Type B pancreatic cell (in vitro differentiated cells): ENCODE measurements at regions not wholly inside any gene's neighbourhood (a gene's known extent, or its start where the extent isn't known, plus 50 kb on each side); places are given as distances from the start of the nearest gene placed in this dataset.
"Not testable (repeated sequence)": the region's sequence is repeated elsewhere in the genome, so short reads cannot be mapped to it uniquely, and the experiment has no call there.

ENCODE experiments used
- DNase-seq: peaks from one replicate; pipeline ENCODE4 v3.0.0; 2021; ENCODE audit warnings: mixed read lengths; ENCODE audit not compliant: unreplicated experiment; ENCODE audit errors: extremely low spot score
- H3K27ac Mint-ChIP-seq: 2 replicates; pipeline ENCODE4 v1.8.0; 2021; ENCODE audit warnings: mild to moderate bottlenecking, mixed read lengths
- H3K27me3 Mint-ChIP-seq: 2 replicates; pipeline ENCODE4 v1.8.0; 2021; ENCODE audit warnings: mixed read lengths
- H3K36me3 Mint-ChIP-seq: 2 replicates; pipeline ENCODE4 v1.8.0; 2021; ENCODE audit warnings: mixed read lengths
- H3K4me1 Mint-ChIP-seq: one replicate; pipeline ENCODE4 v1.8.0; 2021; ENCODE audit warnings: mixed read lengths; ENCODE audit not compliant: unreplicated experiment
- H3K4me3 Mint-ChIP-seq: 2 replicates; pipeline ENCODE4 v1.8.0; 2021; ENCODE audit warnings: mild to moderate bottlenecking, mixed read lengths
- H3K9me3 Mint-ChIP-seq: 2 replicates; pipeline ENCODE4 v1.8.0; 2021; ENCODE audit warnings: mixed read lengths
- TF ChIP-seq, protein P1 (sequence below): fragments of 200-600 bp; sonication (generic); conservative IDR thresholded peaks from 2 replicates; pipeline ENCODE4 v1.5.0; 2021; ENCODE audit warnings: antibody characterized with exemption, mild to moderate bottlenecking

DNA sequence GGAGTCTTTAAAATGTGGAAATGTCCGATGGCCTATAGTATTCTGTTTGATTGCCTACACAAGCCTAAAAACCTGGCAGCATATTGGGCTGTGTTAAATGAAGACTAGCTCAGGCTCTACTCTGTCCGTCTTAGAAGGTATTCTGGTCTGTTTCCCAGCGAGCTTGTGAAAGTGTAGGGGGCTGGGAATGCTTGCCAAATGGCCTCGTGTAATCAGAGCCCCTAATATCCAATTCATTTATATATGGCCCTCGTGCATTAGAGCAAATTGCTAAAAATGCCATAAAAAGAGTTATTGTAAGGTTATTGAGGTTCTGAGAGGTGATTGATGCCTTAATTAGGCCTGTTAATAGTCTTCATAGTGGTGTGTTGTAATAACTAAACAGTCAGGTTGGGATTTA lies 1500.4 kb downstream of the DPP10 start:
- H3K4me3 Mint-ChIP-seq: no peak overlapping the region
- no peaks in the 10 kb centered on the region for H3K27me3 Mint-ChIP-seq
- TF ChIP-seq, protein P1, sequence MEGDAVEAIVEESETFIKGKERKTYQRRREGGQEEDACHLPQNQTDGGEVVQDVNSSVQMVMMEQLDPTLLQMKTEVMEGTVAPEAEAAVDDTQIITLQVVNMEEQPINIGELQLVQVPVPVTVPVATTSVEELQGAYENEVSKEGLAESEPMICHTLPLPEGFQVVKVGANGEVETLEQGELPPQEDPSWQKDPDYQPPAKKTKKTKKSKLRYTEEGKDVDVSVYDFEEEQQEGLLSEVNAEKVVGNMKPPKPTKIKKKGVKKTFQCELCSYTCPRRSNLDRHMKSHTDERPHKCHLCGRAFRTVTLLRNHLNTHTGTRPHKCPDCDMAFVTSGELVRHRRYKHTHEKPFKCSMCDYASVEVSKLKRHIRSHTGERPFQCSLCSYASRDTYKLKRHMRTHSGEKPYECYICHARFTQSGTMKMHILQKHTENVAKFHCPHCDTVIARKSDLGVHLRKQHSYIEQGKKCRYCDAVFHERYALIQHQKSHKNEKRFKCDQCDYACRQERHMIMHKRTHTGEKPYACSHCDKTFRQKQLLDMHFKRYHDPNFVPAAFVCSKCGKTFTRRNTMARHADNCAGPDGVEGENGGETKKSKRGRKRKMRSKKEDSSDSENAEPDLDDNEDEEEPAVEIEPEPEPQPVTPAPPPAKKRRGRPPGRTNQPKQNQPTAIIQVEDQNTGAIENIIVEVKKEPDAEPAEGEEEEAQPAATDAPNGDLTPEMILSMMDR: no peak
- H3K27ac Mint-ChIP-seq: no peak overlapping the region
- DNase-seq: no peak
- no peaks in the 10 kb centered on the region for H3K9me3 Mint-ChIP-seq
- H3K36me3 Mint-ChIP-seq: no peaks in the 10 kb centered on the region
- H3K4me1 Mint-ChIP-seq: no peaks in the 10 kb centered on the region

DNA sequence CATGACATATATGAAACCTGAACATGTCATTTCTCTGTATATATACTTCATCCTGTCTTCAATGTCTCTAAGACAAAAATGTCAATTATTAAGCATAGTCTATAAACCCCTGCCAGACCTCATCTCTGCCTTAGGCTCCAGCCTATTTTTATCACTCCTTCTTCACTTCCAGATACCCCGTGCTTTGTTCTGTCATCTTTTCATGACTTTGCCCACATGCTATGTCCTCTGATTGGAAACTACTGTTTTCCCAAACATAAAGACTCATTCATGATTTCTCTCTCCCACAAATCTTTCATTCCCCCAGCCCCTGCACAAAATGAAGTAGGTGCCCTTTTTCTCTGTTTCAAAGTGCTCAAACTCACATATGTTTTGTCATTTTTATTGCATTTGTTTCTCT lies 1503.9 kb downstream of the DPP10 start:
- H3K27ac Mint-ChIP-seq: no peak overlapping the region
- TF ChIP-seq, protein P1: no peak
- H3K9me3 Mint-ChIP-seq: no peaks in the 10 kb centered on the region

DNA sequence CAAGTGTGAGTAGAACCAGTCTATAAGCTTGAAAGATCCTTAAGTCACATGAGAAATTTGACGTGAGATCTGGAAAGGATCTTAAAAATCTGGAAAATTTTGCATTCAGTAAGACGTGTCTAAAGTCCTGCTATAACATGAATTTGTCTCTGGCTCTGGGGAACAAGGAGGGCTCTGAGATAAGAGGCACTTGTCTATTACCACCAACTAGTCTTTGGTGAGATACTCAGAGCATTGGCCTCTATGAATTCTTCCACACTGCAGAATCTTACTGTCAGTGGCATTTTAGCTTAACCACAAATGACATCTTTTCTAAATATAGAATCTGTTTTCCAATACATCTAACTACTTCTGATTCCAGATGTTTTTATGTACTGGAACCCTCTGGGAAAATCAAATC lies 1504.5 kb downstream of the DPP10 start:
- TF ChIP-seq, protein P1: no peak
- no peaks in the 10 kb centered on the region for H3K27me3 Mint-ChIP-seq
- H3K36me3 Mint-ChIP-seq: no peaks in the 10 kb centered on the region
- no peak overlapping the region for H3K27ac Mint-ChIP-seq
- no peaks in the 10 kb centered on the region for H3K9me3 Mint-ChIP-seq
- no peak for DNase-seq
- no peaks in the 10 kb centered on the region for H3K4me1 Mint-ChIP-seq
- H3K4me3 Mint-ChIP-seq: no peak overlapping the region

More for the DNA sequence above, 1503.9 kb downstream of the DPP10 start:
- no peaks in the 10 kb centered on the region for H3K27me3 Mint-ChIP-seq
- H3K36me3 Mint-ChIP-seq: no peaks in the 10 kb centered on the region
- H3K4me3 Mint-ChIP-seq: no peak overlapping the region
- H3K4me1 Mint-ChIP-seq: no peaks in the 10 kb centered on the region
- no peak for DNase-seq

DNA sequence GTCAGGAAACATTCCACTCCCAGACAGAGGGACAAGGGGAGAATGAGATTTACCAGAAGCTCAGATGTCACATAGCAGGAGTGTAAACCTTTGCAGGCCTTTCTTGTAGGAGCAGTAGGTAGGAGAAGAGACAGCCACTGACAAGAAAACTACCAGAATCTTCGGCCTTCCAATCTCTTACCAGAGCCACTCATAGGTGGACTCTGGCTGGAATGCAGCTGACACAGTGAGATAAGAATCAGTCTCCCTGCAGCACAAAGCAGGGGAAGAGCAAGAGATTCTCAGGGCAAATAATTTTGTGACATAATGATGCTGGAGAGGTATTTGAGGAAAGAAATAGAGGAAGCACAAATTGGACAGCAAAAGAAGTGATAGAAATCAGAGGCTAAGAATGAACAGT lies 1534.5 kb downstream of the DPP10 start:
- Mint-ChIP-seq H3K4me1 (no peaks in the 10 kb centered on the region), H3K36me3 (no peaks in the 10 kb centered on the region), H3K9me3 (no peaks in the 10 kb centered on the region), H3K4me3 (no peak overlapping the region), H3K27me3 (no peaks in the 10 kb centered on the region), H3K27ac (no peak overlapping the region)
- TF ChIP-seq, protein P1: no peak
- no peak for DNase-seq

DNA sequence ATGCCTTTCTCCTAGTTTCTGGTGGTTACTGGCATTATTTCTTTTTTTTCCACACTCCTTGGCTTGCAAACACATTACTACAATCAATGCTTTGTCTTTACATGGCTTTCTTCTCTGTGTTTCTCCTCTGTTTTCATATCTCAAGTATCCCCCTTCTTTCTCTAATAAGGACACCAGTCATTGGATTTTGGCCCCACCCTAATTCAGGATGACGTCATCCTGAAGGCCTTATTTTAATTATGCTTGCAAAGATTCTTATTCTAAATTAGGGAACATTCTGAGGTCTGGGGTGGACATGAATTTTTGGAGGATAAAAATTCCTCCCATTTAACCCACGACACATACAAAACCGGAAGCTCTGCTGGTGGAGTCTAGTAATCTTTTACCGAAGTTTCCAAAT lies 1556.6 kb downstream of the DPP10 start:
- TF ChIP-seq, protein P1: no peak
- H3K9me3 Mint-ChIP-seq: no peaks in the 10 kb centered on the region
- H3K27me3 Mint-ChIP-seq: no peaks in the 10 kb centered on the region
- no peak for DNase-seq
- H3K27ac Mint-ChIP-seq: no peak overlapping the region
- no peaks in the 10 kb centered on the region for H3K4me1 Mint-ChIP-seq
- no peak overlapping the region for H3K4me3 Mint-ChIP-seq
- H3K36me3 Mint-ChIP-seq: no peaks in the 10 kb centered on the region

DNA sequence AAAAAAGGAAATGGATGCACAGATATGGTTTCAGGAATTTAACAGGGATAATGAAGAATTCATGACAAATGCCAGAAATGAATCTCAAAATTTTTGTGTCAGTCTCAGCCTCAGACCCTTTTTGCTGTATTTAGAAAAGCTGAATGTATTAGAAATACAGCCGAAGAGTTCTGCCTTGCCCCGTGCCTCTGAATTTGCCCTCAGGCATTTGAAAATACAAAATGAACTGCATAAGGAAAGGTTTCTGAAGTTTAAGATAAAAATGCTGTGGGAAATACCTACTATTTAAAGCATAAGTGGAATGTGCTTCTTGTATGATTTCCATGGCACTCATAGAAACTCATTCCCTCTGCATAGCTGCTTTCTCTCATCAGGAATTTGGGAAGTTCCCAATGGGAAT lies 1580.6 kb downstream of the DPP10 start:
- TF ChIP-seq, protein P1: no peak
- Mint-ChIP-seq H3K4me3 (no peak overlapping the region), H3K36me3 (no peaks in the 10 kb centered on the region), H3K9me3 (no peaks in the 10 kb centered on the region), H3K27me3 (no peaks in the 10 kb centered on the region), H3K4me1 (no peaks in the 10 kb centered on the region), H3K27ac (no peak overlapping the region)
- no peak for DNase-seq

DNA sequence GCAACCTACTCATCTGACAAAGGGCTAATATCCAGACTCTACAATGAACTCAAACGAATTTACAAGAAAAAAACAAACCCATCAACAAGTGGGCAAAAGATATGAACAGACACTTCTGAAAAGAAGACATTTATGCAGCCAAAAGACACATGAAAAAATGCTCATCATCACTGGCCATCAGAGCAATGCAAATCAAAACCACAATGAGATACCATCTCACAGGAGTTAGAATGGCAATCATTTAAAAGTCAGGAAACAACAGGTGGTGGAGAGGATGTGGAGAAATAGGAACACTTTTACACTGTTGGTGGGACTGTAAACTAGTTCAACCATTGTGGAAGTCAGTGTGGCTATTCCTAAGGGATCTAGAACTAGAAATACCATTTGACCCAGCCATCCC lies 1596.3 kb downstream of the DPP10 start:
- H3K9me3 Mint-ChIP-seq, H3K4me3 Mint-ChIP-seq, H3K27ac Mint-ChIP-seq, H3K27me3 Mint-ChIP-seq, H3K4me1 Mint-ChIP-seq, H3K36me3 Mint-ChIP-seq, DNase-seq: not testable (repeated sequence)
